ENCODE measurements at regions not wholly inside any gene's neighbourhood (a gene's known extent, or its start where the extent isn't known, plus 50 kb on each side); places are given as distances from the start of the nearest gene placed in this dataset.

- TF ChIP-seq POLR2A (IDR thresholded peaks at IDR 0.05; ENCODE audit: low read depth, low read length) (no peak), POLR2AphosphoS5 (IDR thresholded peaks at IDR 0.05; ENCODE audit: low read depth, low read length) (no peak), TAF1 (IDR thresholded peaks at IDR 0.05; ENCODE audit: borderline replicate concordance, low read depth, low read length) (no peak)
Measured at GRCh38 chr14:84825481-84826251, 704.3 kb upstream of the FLRT2 start.
